ENCODE measurements at regions not wholly inside any gene's neighbourhood (a gene's known extent, or its start where the extent isn't known, plus 50 kb on each side); places are given as distances from the start of the nearest gene placed in this dataset.
"Not testable (repeated sequence)": the region's sequence is repeated elsewhere in the genome, so short reads cannot be mapped to it uniquely, and the experiment has no call there.

GRCh38 chr2:136288249-136288648, 170.3 kb upstream of the CXCR4 start:
- in situ Hi-C loops (cut with HindIII; ENCODE audit: low sequenced_read_pairs) = no loop called here
- no peak for TF ChIP-seq CTCF (IDR thresholded peaks at IDR 0.05; ENCODE audit: low read depth, low read length)

DNA sequence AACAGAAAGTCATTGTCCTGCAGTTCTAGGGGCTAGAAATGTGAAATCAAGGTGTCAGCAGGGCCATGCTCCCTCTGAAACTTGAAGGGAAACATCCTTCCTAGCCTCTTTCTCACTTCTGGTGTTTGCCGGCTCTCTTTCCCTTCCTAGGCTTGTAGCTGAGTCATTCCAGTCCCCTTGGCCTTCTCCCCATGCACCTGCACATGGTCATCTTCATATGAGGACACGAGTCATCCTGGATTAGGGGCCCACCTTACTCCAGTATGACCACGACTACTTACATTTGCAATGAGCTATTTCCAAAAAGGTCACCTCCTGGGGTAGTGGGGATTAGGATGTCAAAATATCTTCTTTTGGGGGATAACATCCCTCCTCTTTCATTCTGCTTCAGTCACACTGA, 168.5 kb upstream of the CXCR4 start:
- no peak for TF ChIP-seq CTCF (IDR thresholded peaks at IDR 0.05; ENCODE audit: low read depth, low read length)
- in situ Hi-C loops (cut with HindIII; ENCODE audit: low sequenced_read_pairs) = no loop called here
- H3K4me3 ChIP-seq (ENCODE audit: low read depth, low read length) = no peak overlapping the region
- DNase-seq (ENCODE audit: low read depth, low spot score) = no peak

More at GRCh38 chr2:136288249-136288648, 170.3 kb upstream of the CXCR4 start:
- no peak for DNase-seq (ENCODE audit: low read depth, low spot score)
- H3K4me3 ChIP-seq (ENCODE audit: low read depth, low read length) = no peak overlapping the region

DNA sequence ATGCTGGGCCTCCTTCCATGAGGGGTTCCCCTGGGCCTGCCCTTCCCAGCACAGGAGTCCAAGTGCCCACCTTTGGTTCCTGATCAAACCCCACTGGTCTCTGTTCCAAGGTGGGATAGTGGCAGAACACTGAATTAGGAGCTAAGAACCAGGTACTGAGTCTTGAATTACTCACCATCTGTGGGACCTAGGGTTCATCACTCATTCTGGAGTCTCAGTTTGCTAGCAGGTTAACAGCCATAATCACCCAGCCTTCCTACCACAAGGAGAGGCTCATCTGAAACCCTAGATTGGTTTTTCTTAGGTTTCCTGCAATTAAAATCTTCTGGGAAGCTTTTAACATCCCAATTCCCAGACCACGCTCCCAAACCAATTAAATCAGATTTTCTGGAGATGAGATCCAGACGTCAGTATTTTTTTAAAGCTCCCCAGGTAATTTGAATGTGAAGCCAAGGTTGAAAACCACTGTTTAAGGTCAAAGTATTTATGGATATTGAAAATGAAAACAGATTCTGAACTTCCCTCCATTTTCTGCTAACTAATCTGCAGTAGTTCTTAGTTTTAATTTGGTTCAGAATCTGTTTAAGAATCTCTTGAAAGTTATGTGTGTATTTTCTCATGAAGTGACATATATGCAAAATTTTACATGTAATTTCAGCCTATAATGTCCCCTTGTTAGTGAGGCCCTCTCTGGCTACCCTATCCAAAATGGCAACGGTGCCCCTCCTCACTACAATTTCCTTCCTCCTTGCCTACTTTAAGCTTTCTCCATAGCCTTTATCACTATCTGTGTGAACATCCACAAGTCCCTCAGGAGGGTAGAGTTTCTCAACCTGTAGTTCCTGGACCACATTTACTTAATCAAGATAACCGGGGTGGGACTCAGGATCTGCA, 166.5 kb upstream of the CXCR4 start:
- no peak overlapping the region for H3K4me3 ChIP-seq (ENCODE audit: low read depth, low read length)
- no peak for TF ChIP-seq CTCF (IDR thresholded peaks at IDR 0.05; ENCODE audit: low read depth, low read length)
- DNase-seq (ENCODE audit: low read depth, low spot score) = no peak
- in situ Hi-C loops (cut with HindIII; ENCODE audit: low sequenced_read_pairs) = no loop called here

DNA sequence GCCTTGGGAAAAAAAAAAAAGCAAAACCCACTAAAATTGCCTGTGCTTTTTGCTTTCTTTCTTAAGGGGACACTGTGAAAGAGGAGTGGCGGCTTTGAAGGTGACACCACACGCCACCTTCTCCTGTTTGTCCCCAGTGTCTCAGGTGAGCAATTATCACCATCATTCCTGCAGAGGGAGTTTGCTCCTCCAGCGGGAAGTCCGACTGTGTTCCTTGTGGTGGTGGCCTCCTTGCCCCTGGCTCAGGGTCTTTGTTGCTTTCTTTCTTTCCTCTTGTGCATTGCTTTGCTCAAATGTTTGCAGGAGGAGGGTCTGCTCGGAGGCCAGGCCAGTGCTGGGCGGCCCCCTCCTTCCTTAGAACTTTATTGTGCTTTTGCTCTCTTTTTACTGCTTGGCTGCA, 164.3 kb upstream of the CXCR4 start:
- DNase-seq (ENCODE audit: low read depth, low spot score) = no peak
- no peak overlapping the region for H3K4me3 ChIP-seq (ENCODE audit: low read depth, low read length)
- no peak for TF ChIP-seq CTCF (IDR thresholded peaks at IDR 0.05; ENCODE audit: low read depth, low read length)
- in situ Hi-C loops (cut with HindIII; ENCODE audit: low sequenced_read_pairs) = no loop called here

DNA sequence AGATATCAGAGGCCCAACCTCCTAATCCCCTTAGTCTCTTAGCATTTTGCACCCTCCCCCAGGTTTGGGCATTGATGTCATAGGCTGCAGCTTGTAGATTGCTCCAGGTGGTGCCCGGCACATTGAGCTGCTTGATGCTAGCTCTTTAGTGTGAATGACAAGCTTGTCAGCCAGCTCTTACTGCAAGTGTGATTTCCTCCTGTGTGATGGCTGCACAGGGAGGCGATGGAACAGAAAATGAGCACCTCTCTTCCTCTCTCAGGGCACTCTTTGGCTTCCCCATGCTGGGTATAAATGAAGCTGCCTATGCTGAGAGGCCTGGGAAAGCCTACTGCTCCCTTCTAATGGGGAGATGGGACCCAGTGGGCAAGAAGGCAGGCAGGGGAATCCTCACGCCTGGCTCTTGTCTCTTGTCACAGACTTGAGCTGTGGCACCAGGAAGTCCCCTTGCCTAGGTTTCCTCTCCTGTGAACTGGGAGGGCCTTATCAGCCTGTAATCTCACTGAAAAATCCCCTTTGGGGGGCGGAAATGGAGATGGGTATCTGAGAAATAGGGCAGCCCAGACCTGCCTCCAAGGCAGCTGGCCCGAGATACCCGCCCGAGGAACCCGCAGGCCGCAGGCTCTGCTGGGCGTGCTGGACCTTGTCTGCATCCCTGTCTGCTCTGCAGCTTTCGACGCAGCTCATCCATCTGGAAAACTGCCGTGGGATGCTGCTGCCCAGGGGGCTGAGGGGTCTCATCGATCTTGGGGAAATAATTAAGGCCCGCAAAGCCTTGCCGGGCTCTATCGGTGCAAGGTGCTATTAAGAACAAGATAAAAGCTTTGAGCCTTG, 163.5 kb upstream of the CXCR4 start:
- in situ Hi-C loops (cut with HindIII; ENCODE audit: low sequenced_read_pairs) = no loop called here
- no peak overlapping the region for H3K4me3 ChIP-seq (ENCODE audit: low read depth, low read length)
- DNase-seq (ENCODE audit: low read depth, low spot score) = no peak
- no peak for TF ChIP-seq CTCF (IDR thresholded peaks at IDR 0.05; ENCODE audit: low read depth, low read length)

- DNase-seq (ENCODE audit: low read depth, low spot score); H3K4me3 ChIP-seq (ENCODE audit: low read depth, low read length); in situ Hi-C loops (cut with HindIII; ENCODE audit: low sequenced_read_pairs): not testable (repeated sequence)
These were observed 148.4 kb upstream of the CXCR4 start for GRCh38 chr2:136266346-136266745.

DNA sequence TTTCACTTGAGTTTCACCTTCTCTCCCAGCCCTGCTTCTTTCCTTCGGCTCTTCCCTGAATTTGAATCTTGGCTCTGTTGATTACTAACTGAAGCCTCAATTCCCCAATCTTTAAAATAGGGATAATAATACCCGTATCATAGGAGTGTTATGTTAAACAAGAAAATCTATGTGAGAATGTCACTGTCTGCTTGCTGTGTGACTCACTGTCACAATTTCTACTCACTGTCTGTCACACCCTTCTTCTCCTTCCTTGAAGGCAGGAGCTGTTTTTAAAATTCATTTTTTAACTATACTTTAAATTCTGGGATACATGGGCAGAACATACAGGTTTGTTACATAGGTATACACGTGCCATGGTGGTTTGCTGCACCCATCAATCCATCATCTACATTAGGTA, 141.6 kb upstream of the CXCR4 start:
- H3K4me3 ChIP-seq (ENCODE audit: low read depth, low read length) = no peak overlapping the region
- no peak for TF ChIP-seq CTCF (IDR thresholded peaks at IDR 0.05; ENCODE audit: low read depth, low read length)
- in situ Hi-C loops (cut with HindIII; ENCODE audit: low sequenced_read_pairs) = no loop called here
- DNase-seq (ENCODE audit: low read depth, low spot score) = no peak

Measured in astrocyte of the spinal cord (primary cell).